ENCODE measurements at regions not wholly inside any gene's neighbourhood (a gene's known extent, or its start where the extent isn't known, plus 50 kb on each side); places are given as distances from the start of the nearest gene placed in this dataset.

DNA sequence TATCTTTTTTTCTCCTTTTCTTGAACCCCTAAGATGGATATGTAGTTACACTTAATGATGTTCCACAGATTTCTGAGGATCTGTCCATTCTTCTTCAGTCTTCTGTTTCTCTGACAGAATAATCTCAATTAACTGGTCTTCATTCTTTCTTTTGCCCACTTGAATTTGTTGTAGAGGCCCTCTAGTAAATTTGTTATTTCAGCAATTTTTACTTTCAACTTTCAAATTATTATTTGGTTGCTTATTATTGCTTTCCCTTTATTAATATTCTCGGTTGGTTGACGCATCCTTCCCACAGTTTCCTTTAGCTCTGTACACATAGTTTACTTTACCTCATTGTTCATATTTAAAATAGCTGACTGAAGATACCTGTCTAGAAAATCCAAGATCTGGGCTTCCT, 1013.7 kb upstream of the CNTN5 start:
- TF ChIP-seq, protein P1, sequence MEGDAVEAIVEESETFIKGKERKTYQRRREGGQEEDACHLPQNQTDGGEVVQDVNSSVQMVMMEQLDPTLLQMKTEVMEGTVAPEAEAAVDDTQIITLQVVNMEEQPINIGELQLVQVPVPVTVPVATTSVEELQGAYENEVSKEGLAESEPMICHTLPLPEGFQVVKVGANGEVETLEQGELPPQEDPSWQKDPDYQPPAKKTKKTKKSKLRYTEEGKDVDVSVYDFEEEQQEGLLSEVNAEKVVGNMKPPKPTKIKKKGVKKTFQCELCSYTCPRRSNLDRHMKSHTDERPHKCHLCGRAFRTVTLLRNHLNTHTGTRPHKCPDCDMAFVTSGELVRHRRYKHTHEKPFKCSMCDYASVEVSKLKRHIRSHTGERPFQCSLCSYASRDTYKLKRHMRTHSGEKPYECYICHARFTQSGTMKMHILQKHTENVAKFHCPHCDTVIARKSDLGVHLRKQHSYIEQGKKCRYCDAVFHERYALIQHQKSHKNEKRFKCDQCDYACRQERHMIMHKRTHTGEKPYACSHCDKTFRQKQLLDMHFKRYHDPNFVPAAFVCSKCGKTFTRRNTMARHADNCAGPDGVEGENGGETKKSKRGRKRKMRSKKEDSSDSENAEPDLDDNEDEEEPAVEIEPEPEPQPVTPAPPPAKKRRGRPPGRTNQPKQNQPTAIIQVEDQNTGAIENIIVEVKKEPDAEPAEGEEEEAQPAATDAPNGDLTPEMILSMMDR (conservative IDR thresholded peaks at IDR 0.05; ENCODE audit: low read depth, low read length) = no peak
- TF ChIP-seq EZH2phosphoT487 (IDR thresholded peaks at IDR 0.05; ENCODE audit: borderline replicate concordance, low read length) = no peak
